ENCODE measurements at regions not wholly inside any gene's neighbourhood (a gene's known extent, or its start where the extent isn't known, plus 50 kb on each side); places are given as distances from the start of the nearest gene placed in this dataset.
"Not testable (repeated sequence)": the region's sequence is repeated elsewhere in the genome, so short reads cannot be mapped to it uniquely, and the experiment has no call there.

- TF ChIP-seq, protein P1, sequence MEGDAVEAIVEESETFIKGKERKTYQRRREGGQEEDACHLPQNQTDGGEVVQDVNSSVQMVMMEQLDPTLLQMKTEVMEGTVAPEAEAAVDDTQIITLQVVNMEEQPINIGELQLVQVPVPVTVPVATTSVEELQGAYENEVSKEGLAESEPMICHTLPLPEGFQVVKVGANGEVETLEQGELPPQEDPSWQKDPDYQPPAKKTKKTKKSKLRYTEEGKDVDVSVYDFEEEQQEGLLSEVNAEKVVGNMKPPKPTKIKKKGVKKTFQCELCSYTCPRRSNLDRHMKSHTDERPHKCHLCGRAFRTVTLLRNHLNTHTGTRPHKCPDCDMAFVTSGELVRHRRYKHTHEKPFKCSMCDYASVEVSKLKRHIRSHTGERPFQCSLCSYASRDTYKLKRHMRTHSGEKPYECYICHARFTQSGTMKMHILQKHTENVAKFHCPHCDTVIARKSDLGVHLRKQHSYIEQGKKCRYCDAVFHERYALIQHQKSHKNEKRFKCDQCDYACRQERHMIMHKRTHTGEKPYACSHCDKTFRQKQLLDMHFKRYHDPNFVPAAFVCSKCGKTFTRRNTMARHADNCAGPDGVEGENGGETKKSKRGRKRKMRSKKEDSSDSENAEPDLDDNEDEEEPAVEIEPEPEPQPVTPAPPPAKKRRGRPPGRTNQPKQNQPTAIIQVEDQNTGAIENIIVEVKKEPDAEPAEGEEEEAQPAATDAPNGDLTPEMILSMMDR (IDR thresholded peaks at IDR 0.05): not testable (repeated sequence)
- TF ChIP-seq EZH2, EZH2phosphoT487 (IDR thresholded peaks at IDR 0.05): not testable (repeated sequence)
Observed at GRCh38 chr16:34808530-34808929, 1349.1 kb downstream of the TP53TG3F start.
